HCT116 (cell line): ENCODE measurements at regions not wholly inside any gene's neighbourhood (a gene's known extent, or its start where the extent isn't known, plus 50 kb on each side); places are given as distances from the start of the nearest gene placed in this dataset.

Source experiments
- CTCF ChIP-seq, 3 experiments: fragments of 200-600 bp in 1 of 3; sonication (generic) in 1 of 3; IDR thresholded peaks in 2 of 3; conservative IDR thresholded peaks in 1 of 3; 2 replicates each; pipeline ENCODE4 v1.5.1; 2012 to 2017; ENCODE audit warnings: low read depth in 2 of 3, low read length in 2 of 3, antibody characterized with exemption in 1 of 3, borderline replicate concordance in 1 of 3, control low read depth in 1 of 3, mild to moderate bottlenecking in 1 of 3, mixed read lengths in 1 of 3, mixed run types in 1 of 3, moderate library complexity in 1 of 3; ENCODE audit not compliant: insufficient read depth in 1 of 3
- RAD21 ChIP-seq: IDR thresholded peaks from 2 replicates; pipeline ENCODE4 v1.6.1; 2012; ENCODE audit warnings: low read depth, mild to moderate bottlenecking
- TCF7L2 ChIP-seq: IDR thresholded peaks from 2 replicates; pipeline ENCODE4 v1.7.0; 2011; ENCODE audit warnings: borderline replicate concordance, inconsistent platforms; ENCODE audit not compliant: insufficient read depth, insufficient read length; ENCODE audit errors: extremely low read depth

- TF ChIP-seq TCF7L2, result no peak
- TF ChIP-seq RAD21, result no peak
- no peak for TF ChIP-seq CTCF (IDR thresholded peaks at IDR 0.05 in 2 of 3, conservative IDR thresholded peaks at IDR 0.05 in 1 of 3; ENCODE audit: borderline replicate concordance in 1 of 3, insufficient read depth in 1 of 3, low read depth in 2 of 3, low read length in 2 of 3)
Measured at GRCh38 chr9:38200431-38200830, 131.4 kb upstream of the SHB start.
